Esophagus muscularis mucosa (tissue), 4 donors: ENCODE measurements at regions not wholly inside any gene's neighbourhood (a gene's known extent, or its start where the extent isn't known, plus 50 kb on each side); places are given as distances from the start of the nearest gene placed in this dataset.
"Not testable (repeated sequence)": the region's sequence is repeated elsewhere in the genome, so short reads cannot be mapped to it uniquely, and the experiment has no call there.

Source experiments
- DNase-seq: peaks from one replicate; pipeline ENCODE4 v3.0.0-alpha.2; 2017; ENCODE audit errors: extremely low spot score
- H3K27ac ChIP-seq, 4 donors: fragments of 200-600 bp; sonication (generic); replicated peaks in 1 of 4; 1 replicate in 3 of 4; 2 replicates in 1 of 4; pipeline ENCODE4 v1.5.1; 2016 to 2019; ENCODE audit warnings: mild to moderate bottlenecking in 1 of 4
- H3K27me3 ChIP-seq, 4 donors: fragments of 200-600 bp; sonication (generic); one replicate each; pipeline versions ENCODE4 v1.5.1 to v1.6.0; 2016 to 2019
- H3K36me3 ChIP-seq, 4 donors: fragments of 200-600 bp; sonication (generic); one replicate each; pipeline ENCODE4 v1.5.1; 2016 to 2019
- H3K4me1 ChIP-seq, 4 donors: fragments of 200-600 bp; sonication (generic); one replicate each; pipeline ENCODE4 v1.5.1; 2016 to 2019
- H3K4me3 ChIP-seq, 4 donors: fragments of 200-600 bp; sonication (generic); 1 replicate in 2 of 4; 2 replicates in 2 of 4; pipeline ENCODE4 v1.5.1; 2016 to 2019; ENCODE audit warnings: mild to moderate bottlenecking in 4 of 4, moderate library complexity in 1 of 4
- H3K9me3 ChIP-seq, 4 donors: fragments of 200-600 bp; sonication (generic); 1 replicate in 3 of 4; 2 replicates in 1 of 4; pipeline ENCODE4 v1.5.1; 2016 to 2019
- EP300 ChIP-seq: sonication (generic); formaldehyde crosslinking; IDR thresholded peaks from one replicate; pipeline ENCODE4 v1.6.1; 2017; ENCODE audit warnings: antibody characterized with exemption
- POLR2A ChIP-seq: fragments of 450-650 bp; IDR thresholded peaks from one replicate; pipeline ENCODE4 v1.6.1; 2017; ENCODE audit warnings: antibody characterized with exemption, moderate library complexity, mild to moderate bottlenecking, low read depth
- POLR2AphosphoS5 ChIP-seq, 2 donors: sonication (generic); formaldehyde crosslinking; IDR thresholded peaks; one replicate each; pipeline ENCODE4 v1.6.1; 2017; ENCODE audit warnings: antibody characterized with exemption in 2 of 2
- WGBS: methylation state at CpG from one replicate; pipeline ENCODE4 v1.1.5; 2018; 5-methylcytosine and 5-hydroxymethylcytosine counted together
- intact Hi-C: fragments of 100-400 bp; cut with DNase I; formaldehyde crosslinking; loops from one replicate; pipeline ENCODE4 v1.15.1; 2023
- TF ChIP-seq, protein P1 (sequence below), 3 experiments: fragments of 200-600 bp in 2 of 3; fragments of 450-650 bp in 1 of 3; sonication (generic) in 2 of 3; IDR thresholded peaks; one replicate each; pipeline ENCODE4 v1.5.1; 2017 to 2019; ENCODE audit warnings: antibody characterized with exemption in 3 of 3, mild to moderate bottlenecking in 2 of 3, moderate library complexity in 1 of 3

DNA sequence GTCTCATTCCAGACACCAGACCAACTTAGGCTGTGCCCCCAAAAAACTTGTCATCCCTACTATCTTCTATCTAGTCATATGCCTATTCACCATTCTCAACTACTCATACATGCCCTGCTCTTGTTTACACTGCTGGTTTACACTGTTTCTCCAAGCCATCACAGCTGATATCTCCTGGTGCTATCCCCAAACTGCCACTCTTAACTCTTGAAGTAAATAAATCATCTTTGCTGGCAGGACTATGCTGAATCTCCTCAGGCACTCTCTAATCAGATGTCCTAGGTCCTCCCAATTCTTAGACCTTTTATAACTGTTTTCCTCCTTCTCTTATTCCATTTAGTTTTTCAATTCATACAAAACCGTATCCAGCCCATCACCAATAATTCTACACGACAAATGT, 81.9 kb downstream of the EBNA1BP2 start:
- H3K4me1 ChIP-seq, H3K27ac ChIP-seq, H3K4me3 ChIP-seq, H3K9me3 ChIP-seq, H3K27me3 ChIP-seq, DNase-seq, H3K36me3 ChIP-seq, intact Hi-C loops: not testable (repeated sequence)
- 78% methylated on average over 2 of the region's 2 CpGs for WGBS

DNA sequence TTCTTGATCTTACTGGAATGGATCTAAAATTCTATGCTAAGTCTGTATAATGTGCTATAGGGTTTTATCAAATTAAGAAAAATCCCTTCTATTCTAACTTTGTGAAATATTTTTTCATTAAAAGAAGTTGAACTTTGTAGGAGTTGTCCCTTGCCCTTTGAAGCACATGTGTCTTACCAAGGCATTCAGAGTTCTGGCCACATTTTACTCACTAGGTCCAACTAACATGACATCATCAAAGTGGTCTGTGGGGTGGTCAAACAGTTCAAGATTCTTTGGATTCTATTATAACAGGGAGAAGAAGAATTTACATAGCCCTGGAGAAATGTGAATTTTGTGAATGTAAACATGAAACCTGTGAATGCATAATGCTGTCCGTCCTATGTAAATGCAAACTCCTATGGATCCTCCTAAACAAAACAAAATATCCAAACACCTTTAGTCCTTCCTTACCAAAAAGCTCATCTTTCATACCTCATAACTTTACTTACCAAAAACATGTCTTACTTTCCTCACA, 88.7 kb downstream of the EBNA1BP2 start:
- Histone ChIP-seq H3K27ac (no peak overlapping the region), H3K27me3 (no peaks in the 10 kb centered on the region), H3K4me1 (no peaks in the 10 kb centered on the region), H3K36me3 (no peaks in the 10 kb centered on the region), H3K4me3 (no peak overlapping the region), H3K9me3 (no peaks in the 10 kb centered on the region)
- no peak for DNase-seq
- intact Hi-C loops, result no loop called here
- WGBS, result 87% methylated on average over 1 of the region's 1 CpG
- TF ChIP-seq, protein P1, sequence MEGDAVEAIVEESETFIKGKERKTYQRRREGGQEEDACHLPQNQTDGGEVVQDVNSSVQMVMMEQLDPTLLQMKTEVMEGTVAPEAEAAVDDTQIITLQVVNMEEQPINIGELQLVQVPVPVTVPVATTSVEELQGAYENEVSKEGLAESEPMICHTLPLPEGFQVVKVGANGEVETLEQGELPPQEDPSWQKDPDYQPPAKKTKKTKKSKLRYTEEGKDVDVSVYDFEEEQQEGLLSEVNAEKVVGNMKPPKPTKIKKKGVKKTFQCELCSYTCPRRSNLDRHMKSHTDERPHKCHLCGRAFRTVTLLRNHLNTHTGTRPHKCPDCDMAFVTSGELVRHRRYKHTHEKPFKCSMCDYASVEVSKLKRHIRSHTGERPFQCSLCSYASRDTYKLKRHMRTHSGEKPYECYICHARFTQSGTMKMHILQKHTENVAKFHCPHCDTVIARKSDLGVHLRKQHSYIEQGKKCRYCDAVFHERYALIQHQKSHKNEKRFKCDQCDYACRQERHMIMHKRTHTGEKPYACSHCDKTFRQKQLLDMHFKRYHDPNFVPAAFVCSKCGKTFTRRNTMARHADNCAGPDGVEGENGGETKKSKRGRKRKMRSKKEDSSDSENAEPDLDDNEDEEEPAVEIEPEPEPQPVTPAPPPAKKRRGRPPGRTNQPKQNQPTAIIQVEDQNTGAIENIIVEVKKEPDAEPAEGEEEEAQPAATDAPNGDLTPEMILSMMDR (IDR thresholded peaks at IDR 0.05), result no peak
- no peak for TF ChIP-seq POLR2AphosphoS5 (IDR thresholded peaks at IDR 0.05)
- no peak for TF ChIP-seq EP300
- no peak for TF ChIP-seq POLR2A

DNA sequence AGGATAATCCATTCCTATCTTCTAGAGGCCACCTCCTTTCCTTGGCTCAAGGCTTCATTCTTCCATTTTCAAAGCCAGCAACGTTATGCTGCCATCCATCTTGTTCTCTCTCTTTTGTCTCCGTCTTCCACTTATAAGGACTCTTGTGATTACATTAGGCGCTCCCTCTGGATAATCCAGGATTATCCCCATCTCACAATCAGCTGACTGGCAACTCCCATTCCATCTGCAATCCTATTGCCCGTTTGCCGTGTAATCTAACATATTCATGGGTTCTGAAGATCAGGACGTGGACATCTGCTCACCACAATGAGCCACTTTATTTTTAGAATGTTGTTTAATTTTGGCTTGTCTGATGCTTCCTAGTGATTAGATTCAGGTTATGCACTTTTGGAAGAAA, 89.3 kb downstream of the EBNA1BP2 start:
- H3K4me3 ChIP-seq, result no peak overlapping the region
- H3K36me3 ChIP-seq, result no peaks in the 10 kb centered on the region
- DNase-seq, result no peak
- no peak overlapping the region for H3K27ac ChIP-seq
- 70% methylated on average over 6 of the region's 6 CpGs for WGBS
- H3K9me3 ChIP-seq, result no peaks in the 10 kb centered on the region
- intact Hi-C loops, result no loop called here
- H3K27me3 ChIP-seq, result no peaks in the 10 kb centered on the region
- H3K4me1 ChIP-seq, result no peaks in the 10 kb centered on the region
- no peak for TF ChIP-seq POLR2A

DNA sequence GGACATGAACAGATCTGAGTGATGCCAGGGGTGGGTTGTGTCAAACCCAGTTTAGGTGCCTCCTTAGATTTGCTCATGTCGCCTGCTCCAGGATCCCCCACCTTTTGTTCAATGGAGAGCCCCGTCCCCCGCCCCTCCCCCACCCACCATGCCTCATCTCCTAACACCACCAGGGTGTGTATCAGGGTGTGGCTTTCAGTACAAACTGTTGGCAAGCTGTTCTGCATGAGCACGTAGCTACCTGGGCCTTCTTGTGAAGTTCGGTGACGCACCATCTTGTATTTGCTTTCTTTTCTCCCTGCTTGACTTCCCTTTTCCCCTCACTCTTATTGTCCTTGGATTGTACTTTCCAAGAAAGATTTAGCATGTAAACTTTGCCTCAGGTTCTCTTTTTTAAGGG, 94.8 kb downstream of the EBNA1BP2 start:
- H3K4me1 ChIP-seq, result peaks cover 0 to 4% (median 0%) of the 10 kb centered on the region in 4 donors
- WGBS, result 72% methylated on average over 6 of the region's 6 CpGs
- no peak for DNase-seq
- no peaks in the 10 kb centered on the region for H3K36me3 ChIP-seq
- H3K27ac ChIP-seq, result no peak overlapping the region
- H3K4me3 ChIP-seq, result no peak overlapping the region
- no peak for TF ChIP-seq POLR2A
- H3K27me3 ChIP-seq, result no peaks in the 10 kb centered on the region
- H3K9me3 ChIP-seq, result no peaks in the 10 kb centered on the region
- intact Hi-C loops, result no loop called here

DNA sequence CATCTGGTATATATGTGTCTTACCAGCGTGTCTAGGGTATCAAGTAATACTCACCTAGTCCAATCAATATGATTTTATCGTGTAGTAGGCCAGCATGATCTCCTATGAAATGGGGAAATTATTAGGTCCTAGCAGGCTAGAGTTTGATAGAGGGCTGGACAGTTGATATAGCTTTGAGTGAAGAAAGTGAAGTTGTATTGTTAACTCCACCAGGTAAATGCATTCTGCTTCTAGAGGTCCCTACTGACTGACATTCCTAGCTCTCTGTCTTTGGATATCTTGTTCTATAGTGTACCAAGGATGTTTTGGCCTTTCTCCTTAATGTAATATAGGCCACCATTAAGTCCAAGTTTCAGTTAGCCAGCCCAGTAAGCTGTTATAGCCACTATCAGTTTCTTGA, 97.4 kb downstream of the EBNA1BP2 start:
- no peak for TF ChIP-seq EP300
- TF ChIP-seq POLR2A, result no peak
- no peak for TF ChIP-seq POLR2AphosphoS5 (IDR thresholded peaks at IDR 0.05)
- TF ChIP-seq, protein P1 (IDR thresholded peaks at IDR 0.05), result no peak
- 88% methylated on average over 2 of the region's 2 CpGs for WGBS
- Histone ChIP-seq H3K4me1 (peaks cover 0 to 6% (median 0%) of the 10 kb centered on the region in 4 donors), H3K27me3 (no peaks in the 10 kb centered on the region), H3K36me3 (no peaks in the 10 kb centered on the region), H3K4me3 (no peak overlapping the region), H3K9me3 (no peaks in the 10 kb centered on the region), H3K27ac (no peak overlapping the region)
- DNase-seq, result no peak
- intact Hi-C loops, result loop anchor here (5.0 kb wide), 1 partner anchor 297 kb away; no protein-coding TSS in a partner anchor

DNA sequence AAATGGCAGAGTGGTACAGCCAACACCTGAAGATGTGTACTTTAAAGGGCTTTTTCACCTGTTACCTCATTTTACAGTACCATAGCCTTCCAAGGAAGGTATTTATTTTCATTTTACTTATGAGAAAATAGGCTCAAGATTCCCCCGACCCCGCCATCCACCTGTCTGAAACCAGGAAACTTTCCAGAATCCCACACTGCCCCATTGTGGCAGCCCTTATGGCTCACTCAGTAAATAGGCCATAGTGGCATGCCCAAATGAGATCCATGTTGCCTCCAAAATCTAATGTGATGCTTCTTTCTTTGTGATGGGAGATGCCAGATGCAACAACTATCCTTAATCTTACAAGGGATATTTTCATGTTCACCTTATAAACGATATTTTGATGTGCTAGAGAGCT, 97.8 kb downstream of the EBNA1BP2 start:
- Histone ChIP-seq H3K36me3 (no peaks in the 10 kb centered on the region), H3K4me3 (no peak overlapping the region), H3K4me1 (peaks cover 0 to 11% (median under 1%) of the 10 kb centered on the region in 4 donors), H3K27me3 (no peaks in the 10 kb centered on the region), H3K9me3 (no peaks in the 10 kb centered on the region), H3K27ac (no peak overlapping the region)
- intact Hi-C loops, result loop anchor here (5.0 kb wide), 1 partner anchor 297 kb away; no protein-coding TSS in a partner anchor
- no peak for DNase-seq
- TF ChIP-seq POLR2AphosphoS5 (IDR thresholded peaks at IDR 0.05) (no peak), EP300 (no peak), POLR2A (no peak)
- TF ChIP-seq, protein P1 (IDR thresholded peaks at IDR 0.05), result no peak
- WGBS, result 72% methylated on average over 3 of the region's 3 CpGs
